Hematopoietic multipotent progenitor cell treated with erythropoietin and hydrocortisone succinate and interleukin-3 and kit ligand, for 8 days (in vitro differentiated cells): ENCODE measurements at regions not wholly inside any gene's neighbourhood (a gene's known extent, or its start where the extent isn't known, plus 50 kb on each side); places are given as distances from the start of the nearest gene placed in this dataset.
"Not testable (repeated sequence)": the region's sequence is repeated elsewhere in the genome, so short reads cannot be mapped to it uniquely, and the experiment has no call there.

Source experiments
- DNase-seq: peaks from one replicate; pipeline ENCODE4 v3.0.0-alpha.2; 2015

DNA sequence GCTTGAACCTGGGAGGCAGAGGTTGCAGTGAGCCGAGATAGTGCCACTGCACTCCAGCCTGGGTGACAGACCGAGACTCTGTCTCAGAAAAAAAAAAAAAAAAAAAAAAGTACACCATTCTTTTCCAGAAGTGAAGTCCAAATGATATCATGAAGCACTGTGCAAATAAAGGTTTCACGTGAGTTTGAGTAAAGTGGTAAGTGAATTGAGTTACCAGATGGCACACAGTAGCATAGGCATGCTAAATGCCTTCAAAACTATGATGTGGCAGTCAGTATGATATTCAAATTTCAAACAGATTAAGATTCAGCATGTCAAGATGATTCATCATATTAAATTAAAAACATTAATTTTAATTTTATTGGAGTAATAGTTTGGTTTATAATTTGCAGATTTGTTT, 195.2 kb downstream of the TAF11L14 start:
- no peak for DNase-seq

DNA sequence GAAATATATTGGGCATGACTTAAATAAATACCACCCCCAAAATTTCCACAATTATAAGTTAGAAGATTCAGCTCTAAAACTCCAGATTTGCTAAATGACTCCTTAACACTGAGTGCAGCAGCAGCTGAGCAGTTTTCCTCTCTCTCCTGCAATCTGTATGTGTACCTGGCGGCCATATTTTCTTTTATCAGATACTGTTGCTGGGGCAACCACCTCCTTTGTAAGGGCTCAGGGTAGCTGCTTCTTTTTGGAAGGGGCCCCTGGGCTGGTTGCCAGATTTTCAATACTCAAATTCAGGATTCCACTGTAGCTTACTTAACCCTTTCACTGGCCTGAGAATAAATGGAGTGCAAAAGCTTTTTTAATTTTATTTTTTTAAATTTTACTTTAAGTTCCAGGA, 197.0 kb downstream of the TAF11L14 start:
- DNase-seq, result no peak

DNA sequence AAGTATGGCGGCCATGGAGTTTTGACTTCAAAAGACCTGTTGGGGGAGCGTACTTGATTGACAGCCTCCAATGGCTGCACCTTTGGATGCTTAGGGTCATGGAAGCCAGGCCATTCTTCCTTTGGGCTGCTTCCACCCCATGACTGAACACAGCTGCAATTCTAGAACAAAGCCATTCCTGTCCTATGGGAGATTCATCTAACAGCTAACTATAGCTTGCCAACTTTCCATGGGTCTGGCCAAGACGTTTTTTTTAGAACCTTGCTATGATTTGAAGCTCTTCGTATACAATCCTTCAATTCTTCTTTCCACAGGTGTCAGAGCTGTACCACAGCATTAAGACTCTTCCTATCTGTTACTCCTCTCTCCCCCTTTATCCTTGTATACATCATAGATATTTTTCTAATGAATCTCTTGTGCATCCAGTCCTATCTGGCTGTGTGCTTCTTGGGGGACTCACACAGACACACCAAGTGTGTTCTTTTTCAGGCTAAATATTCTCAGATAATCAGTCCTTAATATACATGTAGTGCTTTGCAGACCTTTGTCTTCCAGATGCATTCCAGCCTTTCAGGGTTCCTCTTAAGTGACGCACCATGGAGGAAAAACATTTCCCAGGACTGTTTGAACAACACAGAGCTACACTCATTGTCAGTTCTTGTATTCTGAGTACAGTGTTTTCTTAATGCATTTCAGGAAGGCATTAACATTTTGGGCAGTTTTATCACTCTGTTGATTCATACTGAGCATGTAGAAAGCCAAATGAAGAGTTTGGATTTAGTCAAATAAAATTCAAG, 198.9 kb downstream of the TAF11L14 start:
- DNase-seq, result no peak

DNA sequence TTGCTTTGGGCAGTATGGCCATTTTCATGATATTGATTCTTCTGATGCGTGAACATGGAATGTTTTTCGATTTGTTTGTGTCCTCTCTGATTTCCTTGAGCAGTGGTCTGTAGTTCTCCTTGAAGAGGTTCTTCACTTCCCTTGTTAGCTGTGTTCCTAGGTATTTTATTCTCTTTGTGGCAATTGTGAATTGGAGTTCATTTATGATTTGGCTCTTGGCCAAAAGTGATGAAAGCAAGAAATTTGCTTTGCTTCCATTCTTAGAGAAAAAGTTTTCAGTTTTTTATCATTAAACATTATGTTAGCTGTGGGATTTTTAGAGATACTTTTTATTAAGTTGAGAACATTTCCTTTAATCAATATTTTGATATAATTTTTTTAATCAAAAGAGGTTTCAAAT, 203.5 kb downstream of the TAF11L14 start:
- no peak for DNase-seq

DNA sequence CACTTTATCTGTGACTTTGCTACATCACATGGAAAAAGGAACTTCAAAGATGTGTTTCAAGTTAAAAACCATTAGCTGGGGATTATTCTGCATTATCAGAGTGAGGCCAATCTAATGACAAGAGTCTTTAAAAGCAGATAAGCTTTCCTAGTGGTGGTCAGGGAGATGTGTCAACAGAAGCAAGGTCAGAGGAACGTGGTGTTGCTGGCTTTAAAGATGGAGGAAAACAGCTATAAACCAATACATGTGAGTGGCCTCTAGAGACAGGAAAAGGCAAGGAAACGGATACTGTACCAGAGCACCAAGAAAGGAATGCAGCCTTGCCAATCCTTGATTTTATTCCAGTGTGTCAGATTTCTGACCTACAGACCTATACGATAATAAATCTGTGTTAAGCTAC, 204.2 kb downstream of the TAF11L14 start:
- DNase-seq, result no peak

DNA sequence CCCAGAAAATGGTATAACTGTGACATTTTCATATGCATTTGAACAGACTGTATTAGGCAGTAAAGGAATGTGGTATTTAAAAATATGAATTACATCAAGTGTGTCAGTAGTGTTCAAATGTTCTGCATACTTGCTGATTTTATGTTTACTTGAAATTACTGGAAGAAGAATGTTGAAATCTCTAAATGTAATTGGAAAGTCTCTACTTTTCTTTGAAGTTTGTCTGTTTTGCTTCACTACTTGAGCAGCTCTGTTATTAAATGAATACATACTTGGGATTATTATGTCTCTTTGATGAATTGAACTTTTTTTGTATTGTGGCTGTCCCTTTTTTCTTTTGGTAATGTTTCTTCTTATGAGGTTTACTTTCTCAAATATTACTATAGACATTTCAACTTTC, 205.6 kb downstream of the TAF11L14 start:
- no peak for DNase-seq

DNA sequence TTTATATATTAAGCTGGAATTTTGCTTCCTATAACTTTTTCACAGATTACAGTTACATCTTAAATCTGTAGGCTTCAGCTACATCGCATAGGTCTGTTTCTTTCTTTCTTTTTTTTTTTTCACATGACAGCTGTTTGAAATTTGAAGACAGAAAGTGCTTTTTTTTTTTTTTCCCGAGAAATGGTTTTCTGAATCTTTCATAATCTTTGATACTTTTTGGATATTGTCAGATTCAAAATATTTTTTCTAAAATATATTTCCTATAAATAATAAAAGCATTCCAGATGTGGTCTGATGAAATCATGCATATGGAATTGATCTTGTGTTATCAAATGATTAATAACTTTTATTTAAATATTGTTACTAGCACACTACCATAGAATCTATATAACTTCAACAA, 212.2 kb downstream of the TAF11L14 start:
- no peak for DNase-seq

DNA sequence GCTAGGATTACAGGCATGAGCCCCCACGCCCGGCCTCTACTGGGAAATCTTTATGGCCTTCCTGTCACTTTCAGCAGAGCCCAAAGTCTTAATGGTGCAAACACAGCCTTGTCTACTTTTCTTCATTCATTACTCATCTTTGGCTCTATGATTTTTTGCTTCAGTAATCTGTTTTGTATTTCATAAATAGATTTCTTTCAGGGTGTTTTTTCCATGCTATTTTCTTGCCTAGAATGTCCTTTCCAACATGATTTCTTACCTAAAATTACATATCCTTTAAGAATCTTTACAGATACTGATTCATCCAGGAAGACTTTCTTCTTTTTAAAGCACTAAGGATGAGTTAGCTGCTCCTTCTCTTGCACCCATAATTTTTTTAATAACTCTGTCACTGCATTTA, 213.0 kb downstream of the TAF11L14 start:
- DNase-seq, result no peak

DNA sequence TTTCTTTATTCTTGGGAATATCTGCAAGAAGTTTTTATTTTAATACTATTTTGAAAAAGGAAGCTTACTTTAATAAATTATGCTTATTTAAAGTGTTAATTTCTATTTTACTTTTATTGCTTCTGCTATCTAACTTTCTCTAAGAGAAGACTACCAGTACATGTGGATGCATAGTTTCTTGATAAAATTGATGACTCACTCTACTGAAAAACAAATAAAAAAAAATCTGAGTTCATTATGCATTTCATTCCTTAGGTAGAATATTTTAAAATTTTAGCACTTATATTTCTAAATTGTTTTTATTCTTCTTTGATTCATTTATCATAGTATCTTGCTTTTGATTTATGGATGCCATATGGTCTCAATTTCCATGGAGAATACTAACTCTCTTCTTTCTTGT, 217.9 kb downstream of the TAF11L14 start:
- DNase-seq, result no peak

DNA sequence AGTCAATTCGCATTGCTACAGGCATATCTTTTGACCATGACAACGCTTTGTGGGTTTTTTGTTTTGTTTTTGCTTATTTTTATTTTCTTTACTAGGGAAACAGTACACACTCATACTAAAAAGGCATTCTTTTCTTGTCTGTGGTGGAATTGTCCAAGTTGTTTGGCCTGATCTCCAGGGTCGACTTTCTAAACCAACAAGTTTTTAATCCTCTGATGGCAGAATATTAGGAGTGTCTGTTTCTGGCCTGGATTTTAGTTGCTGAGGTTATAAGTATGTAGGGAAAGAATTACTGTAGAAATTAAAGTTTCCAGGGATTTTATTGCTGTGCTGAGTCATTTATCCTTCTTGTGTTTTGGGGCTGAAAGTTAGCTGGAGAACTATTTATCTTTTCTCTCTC, 218.5 kb downstream of the TAF11L14 start:
- DNase-seq, result no peak

DNA sequence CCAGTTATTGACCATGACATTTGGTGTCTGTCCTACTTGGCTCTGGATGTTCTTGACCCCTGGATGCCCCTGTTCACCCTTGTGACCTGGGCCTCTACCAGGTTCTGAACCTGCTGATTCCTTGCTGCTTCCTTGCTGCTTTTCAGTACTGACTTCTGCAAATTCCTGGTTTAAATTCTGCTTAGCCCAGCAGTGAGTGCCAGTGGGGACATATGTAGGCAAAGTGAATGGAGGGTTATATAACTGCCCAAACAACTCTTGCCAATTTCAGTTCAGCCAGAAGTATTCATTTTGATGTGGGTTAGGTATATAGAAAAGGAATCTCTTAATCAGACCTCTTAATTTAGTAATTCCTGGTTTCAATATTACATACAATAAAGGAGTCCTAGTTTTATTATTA, 220.6 kb downstream of the TAF11L14 start:
- no peak for DNase-seq

DNA sequence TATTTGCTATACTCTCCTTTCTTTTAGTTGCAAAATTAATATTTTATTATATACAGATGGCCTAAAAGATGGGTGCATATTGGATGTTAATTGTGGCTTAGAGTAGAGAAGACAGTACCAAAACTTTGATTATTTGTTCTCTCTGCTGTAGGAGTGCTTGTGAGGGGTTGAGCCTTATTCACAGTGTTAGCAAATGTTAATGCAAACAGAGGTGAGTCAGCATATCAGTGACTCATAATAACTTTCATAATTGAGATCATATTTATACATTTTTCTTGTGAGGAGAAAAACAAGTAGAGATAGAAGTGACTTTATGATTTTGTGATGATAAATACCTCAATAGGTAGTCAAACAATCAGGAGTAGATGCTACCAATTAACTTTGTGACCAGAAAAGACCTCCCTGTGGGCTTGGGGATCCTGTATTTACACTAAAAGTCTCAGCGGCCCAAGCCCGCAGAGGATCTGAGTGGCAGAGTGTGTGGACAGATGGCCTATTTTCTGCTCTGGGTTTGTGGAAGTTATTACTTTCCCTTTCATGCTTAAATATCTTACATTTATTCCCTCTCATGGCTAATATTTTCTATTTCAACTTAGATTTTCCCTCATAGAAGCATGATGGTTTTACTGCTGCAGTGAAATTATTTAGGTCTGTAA, 226.5 kb downstream of the TAF11L14 start:
- no peak for DNase-seq

DNA sequence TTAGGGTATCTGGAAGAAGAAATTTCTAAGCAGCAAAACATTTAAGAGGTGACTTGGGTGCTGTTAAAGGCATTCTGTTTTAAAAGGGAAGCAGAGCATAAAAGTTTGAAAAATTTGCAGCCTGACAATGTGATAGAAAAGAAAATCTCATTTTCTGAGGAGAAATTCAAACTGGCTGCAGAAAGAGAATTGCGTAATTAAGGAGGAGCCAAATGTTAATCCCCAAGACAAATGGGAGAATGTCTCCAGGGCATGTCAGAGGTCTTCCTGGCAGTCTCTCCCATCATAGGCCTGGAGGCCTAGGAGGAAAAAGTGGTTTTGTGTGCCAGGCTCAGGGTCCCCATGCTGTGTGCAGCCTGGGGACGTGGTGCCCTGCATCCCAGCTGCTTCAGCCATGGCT, 230.6 kb downstream of the TAF11L14 start:
- not testable (repeated sequence) for DNase-seq

DNA sequence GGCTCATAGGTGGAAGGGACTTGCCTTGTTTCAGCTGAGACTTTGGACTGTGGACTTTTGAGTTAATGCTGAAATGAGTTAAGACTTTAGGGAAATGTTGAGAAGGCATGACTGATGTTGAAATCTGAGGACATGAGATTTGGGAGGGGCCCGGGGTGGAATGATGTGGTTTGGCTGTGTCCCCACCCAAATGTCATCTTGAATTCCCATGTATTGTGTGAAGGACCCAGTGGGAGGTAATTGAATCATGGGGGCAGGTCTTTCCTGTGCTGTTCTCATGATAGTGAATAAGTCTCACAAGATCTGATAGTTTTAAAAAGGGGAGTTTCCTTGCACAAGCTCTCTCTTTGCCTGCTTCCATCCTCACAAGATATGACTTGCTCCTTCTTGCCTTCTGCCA, 231.7 kb downstream of the TAF11L14 start:
- DNase-seq, result not testable (repeated sequence)

DNA sequence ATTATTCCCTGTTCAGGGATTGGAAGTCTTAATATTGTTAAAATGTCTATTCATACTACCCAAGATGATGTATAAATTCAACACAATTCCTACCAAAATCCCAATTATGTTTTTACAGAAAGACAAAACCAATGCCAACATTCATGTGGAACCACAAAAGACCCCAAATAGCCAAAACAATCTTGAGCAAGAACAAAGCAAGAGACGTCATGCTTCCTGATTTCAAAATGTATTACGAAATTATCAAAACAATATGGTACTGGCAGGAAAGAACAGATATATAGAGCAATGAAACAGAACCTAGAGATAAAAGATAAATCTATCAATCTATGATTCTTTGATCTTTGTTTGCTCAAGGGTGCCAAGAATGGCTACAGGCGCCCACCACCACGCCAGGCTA, 237.9 kb downstream of the TAF11L14 start:
- DNase-seq, result no peak

DNA sequence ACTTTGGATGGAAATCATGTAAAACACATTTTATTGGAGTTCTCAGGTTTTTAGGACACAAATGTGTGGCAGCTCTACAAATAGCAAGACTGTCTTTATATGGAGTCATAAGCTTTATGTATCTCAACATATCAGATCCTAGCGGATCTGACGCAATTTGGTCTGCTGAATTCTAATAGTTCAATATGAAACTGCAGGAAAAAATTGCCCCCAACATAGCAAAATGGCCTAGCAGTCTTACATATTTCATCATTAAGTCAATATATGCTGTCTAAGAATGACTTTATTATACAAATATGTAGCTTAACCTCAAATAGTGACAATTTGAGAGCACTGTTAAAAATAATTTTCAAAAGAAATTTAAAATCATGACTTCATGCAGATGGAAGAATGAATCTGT, 244.3 kb downstream of the TAF11L14 start:
- DNase-seq, result no peak

DNA sequence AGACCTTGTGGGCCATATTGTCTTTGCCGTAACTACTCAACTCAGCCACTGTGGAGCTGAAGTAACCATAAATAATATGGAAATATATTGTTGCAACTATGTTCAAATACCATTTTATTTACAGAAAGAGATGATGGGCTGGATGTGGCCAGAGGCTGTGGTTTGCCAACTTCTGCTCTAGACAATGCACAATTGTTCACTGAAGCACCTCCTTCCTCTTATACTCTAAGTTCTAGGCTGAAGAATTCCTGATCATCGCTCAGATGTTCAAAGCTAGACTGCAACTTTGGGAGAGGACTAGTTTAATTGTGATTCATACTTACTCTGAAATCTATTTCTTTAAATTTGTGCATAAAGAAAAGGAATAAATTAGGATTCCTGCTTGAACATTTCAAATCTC, 245.0 kb downstream of the TAF11L14 start:
- DNase-seq, result no peak

DNA sequence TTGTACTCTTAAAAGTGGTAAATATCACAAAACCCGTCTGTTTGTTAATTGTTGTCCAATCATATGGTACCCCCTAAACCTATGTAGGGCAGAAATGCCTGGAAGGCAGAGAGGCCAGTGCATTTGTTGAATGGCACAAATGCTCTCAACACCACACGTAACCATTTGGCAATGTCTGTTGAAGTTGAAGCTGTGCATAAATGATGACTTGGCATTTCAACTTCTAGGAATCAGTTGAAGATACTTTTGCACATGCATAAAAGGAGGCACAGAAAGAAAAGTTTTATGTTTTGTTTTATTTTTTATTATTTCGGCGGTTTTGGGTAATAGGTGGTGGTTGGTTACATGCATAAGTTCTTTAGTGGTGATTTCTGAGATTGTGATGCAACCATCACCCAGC, 246.6 kb downstream of the TAF11L14 start:
- DNase-seq, result no peak

DNA sequence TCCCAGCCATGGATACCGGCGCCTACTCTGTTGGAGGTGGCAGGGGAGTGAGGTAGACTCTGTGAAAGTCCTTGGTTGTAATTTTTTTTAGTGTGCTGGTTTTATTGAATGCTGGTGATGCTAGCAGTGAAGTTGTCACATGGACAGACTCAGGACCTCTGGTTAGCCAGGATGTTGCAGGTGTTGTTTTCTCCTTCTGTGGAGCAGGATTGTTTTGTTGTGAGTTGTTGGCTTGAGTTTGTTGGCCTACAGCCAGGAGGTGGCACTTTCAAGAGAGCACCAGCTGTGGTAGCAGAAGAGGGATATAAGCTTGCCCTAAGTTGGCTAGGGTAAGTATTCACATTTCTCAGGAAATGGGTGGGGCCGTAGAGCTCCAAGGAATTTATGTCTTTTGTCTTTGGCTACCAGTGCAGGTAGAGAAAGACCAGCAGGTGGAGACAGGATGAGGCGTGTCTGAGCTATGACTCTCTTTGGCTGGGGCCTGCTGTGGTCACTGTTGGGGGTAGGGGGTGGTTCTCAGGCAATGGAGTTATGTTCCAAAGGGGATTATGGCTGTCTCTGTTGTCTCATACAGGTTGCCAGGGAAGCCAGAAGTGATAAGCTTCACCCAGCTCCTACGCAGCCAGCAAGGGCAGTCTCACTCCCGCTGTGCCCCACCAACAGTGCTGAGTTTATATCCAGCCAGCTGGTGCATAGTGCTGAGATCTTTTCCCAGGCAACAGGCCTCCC, 248.7 kb downstream of the TAF11L14 start:
- DNase-seq, result no peak

DNA sequence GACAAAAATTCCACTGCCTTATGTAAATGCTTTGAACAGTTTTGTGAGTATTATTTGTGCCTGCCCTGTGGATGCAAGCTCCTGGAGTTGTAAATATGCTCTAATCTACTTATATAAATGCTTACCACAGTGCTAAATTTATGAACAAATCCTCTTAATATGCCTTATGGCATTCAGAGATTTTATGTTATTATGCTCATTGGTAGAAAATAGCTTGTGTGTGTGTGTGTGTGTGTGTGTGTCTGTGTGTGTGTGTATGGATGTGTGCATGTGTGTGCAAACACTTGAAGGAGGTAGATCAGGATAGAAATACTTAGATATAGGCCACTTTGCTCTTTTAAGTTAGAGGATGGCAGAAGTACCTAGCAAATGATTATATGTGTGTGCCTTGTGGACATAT, 253.9 kb downstream of the TAF11L14 start:
- no peak for DNase-seq

DNA sequence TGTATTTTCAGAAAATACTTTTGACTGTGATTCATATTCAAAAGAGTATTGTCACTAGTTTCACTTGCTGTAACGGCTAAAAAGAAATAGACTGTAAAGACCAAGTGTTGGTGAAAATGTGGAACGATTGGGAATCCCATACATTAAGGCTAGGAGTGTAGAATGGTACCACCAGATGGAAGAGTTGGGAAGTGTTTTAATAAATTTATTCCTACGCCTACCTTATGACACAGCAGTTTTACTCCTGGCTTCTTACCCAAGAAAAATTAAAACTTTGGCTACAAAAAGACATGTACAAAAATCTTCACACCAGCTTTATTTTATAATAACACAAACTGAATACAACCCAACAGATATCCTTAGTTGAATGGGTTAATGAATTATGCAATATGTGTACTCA, 256.2 kb downstream of the TAF11L14 start:
- DNase-seq, result no peak

DNA sequence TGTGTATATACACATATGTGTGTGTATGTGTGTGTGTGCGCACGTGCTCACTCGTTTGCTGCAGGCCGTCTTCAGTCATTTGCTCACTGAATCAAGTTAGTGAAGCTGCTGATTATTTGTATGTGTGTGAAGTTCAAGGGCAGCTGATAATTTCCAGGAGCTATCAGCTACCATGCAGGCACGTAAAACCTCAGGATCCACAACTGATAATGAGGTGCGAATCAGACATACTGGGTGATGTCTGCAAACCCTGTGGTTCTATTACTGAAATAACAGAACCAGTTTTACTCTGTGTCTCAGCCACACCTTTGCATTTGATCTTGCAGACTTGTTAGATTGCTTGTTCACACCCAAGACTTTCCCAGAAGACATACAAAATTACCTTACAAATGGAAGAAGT, 257.6 kb downstream of the TAF11L14 start:
- no peak for DNase-seq

DNA sequence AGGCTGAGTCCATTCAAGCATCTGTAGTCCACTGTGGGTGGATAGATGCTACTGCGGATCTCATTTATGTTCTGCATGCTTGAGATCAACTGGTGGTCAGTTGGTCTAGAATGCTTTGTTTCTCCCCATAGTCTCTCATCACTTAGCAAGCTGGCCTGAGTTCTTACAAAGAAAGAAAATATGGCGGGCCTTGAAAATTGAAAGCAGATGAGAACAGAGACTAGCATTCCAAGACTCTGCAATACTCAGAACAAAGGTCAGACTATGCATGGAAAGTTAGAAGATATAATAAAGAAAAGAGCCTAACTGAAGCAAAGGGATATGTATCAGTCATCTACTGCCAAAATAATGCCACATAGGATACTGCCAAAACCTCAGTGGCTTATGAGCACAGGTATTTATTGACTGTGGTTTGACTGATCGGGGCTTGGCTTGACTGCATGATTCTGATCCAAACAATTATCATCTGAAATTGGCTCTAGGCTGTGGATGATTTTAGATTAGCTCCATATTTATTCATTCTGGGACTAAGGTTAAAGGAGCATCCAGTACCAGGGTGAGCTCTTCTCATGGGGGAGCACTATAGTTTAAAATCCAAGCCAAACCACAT, 258.9 kb downstream of the TAF11L14 start:
- no peak for DNase-seq
